ENCODE measurements at regions not wholly inside any gene's neighbourhood (a gene's known extent, or its start where the extent isn't known, plus 50 kb on each side); places are given as distances from the start of the nearest gene placed in this dataset.

DNA sequence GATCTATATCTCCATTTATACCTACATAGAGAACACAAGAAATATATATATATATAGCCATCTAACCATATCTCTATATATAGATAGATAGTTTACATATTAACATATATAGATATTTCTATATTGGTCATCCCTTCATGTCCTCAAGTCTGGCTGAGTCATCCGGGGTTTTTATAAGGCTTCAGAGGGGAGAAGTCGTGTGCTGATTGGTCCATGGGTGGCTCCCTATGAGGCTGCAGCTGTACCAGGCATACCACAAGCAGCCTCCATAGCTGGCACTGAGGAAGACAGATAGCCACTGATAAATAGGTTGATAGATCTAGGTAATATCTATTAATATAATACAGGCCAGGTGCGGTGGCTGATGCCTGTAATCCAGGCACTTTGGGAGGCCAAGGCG, 618.3 kb upstream of the SETBP1 start:
- no peaks in the 10 kb centered on the region for H3K27me3 ChIP-seq (ENCODE audit: control insufficient read depth, insufficient read depth, low read length)
- no peak for DNase-seq (ENCODE audit: low read depth in 2 of 2)
- H3K27ac ChIP-seq (ENCODE audit: insufficient read depth, low read length): no peak overlapping the region
- no peak for TF ChIP-seq EZH2 (IDR thresholded peaks at IDR 0.05; ENCODE audit: low read length, missing control alignments)
- TF ChIP-seq, protein P1, sequence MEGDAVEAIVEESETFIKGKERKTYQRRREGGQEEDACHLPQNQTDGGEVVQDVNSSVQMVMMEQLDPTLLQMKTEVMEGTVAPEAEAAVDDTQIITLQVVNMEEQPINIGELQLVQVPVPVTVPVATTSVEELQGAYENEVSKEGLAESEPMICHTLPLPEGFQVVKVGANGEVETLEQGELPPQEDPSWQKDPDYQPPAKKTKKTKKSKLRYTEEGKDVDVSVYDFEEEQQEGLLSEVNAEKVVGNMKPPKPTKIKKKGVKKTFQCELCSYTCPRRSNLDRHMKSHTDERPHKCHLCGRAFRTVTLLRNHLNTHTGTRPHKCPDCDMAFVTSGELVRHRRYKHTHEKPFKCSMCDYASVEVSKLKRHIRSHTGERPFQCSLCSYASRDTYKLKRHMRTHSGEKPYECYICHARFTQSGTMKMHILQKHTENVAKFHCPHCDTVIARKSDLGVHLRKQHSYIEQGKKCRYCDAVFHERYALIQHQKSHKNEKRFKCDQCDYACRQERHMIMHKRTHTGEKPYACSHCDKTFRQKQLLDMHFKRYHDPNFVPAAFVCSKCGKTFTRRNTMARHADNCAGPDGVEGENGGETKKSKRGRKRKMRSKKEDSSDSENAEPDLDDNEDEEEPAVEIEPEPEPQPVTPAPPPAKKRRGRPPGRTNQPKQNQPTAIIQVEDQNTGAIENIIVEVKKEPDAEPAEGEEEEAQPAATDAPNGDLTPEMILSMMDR (conservative IDR thresholded peaks at IDR 0.05 in 1 of 2, IDR thresholded peaks at IDR 0.05 in 1 of 2; ENCODE audit: low read depth in 1 of 2, low read length in 2 of 2): no peak
- H2AFZ ChIP-seq (ENCODE audit: low read length): no peak overlapping the region
- H3K9ac ChIP-seq (ENCODE audit: insufficient read depth, low read length): no peak overlapping the region
- no peaks in the 10 kb centered on the region for H3K4me1 ChIP-seq (ENCODE audit: control insufficient read depth, extremely low read depth, insufficient read depth, low read length)
- H3K4me2 ChIP-seq (ENCODE audit: extremely low read depth, insufficient read depth, low read length): no peak overlapping the region
- H4K20me1 ChIP-seq (ENCODE audit: control insufficient read depth, extremely low read depth, insufficient read depth, low read length): no peaks in the 10 kb centered on the region
- no peaks in the 10 kb centered on the region for H3K79me2 ChIP-seq (ENCODE audit: control insufficient read depth, insufficient read depth, low read length)
- H3K9me3 ChIP-seq (ENCODE audit: control insufficient read depth, insufficient read depth, low read depth, low read length): no peaks in the 10 kb centered on the region
- no peak overlapping the region for H3K4me3 ChIP-seq (replicated peaks in 1 of 4; ENCODE audit: control extremely low read depth in 1 of 4, insufficient read depth in 1 of 4, low read depth in 3 of 4, low read length in 4 of 4)
- no peaks in the 10 kb centered on the region for H3K36me3 ChIP-seq (ENCODE audit: control insufficient read depth, insufficient read depth, low read length)

DNA sequence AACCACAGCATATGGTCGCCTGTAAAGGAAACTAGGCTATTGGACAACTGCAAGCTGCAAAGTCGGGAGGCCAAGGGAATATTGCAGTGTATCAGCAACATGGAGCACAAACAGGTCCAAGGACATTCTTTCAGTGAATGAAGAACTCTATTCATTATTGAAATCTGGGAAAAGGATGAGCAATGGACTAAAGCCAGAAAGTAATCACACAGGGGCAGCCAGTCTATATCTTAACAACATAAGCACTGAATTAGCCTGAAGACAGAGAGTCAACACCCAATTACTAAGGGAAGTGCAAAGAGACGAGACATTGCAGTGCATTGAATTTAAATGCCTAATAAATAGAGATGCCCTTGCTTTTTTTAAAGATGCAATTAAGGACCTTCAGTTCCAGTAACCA, 615.5 kb upstream of the SETBP1 start:
- no peaks in the 10 kb centered on the region for H3K9me3 ChIP-seq (ENCODE audit: control insufficient read depth, insufficient read depth, low read depth, low read length)
- TF ChIP-seq EZH2 (IDR thresholded peaks at IDR 0.05; ENCODE audit: low read length, missing control alignments): no peak
- TF ChIP-seq, protein P1 (conservative IDR thresholded peaks at IDR 0.05 in 1 of 2, IDR thresholded peaks at IDR 0.05 in 1 of 2; ENCODE audit: low read depth in 1 of 2, low read length in 2 of 2): no peak
- H3K36me3 ChIP-seq (ENCODE audit: control insufficient read depth, insufficient read depth, low read length): no peaks in the 10 kb centered on the region
- no peaks in the 10 kb centered on the region for H3K79me2 ChIP-seq (ENCODE audit: control insufficient read depth, insufficient read depth, low read length)
- no peak overlapping the region for H3K4me3 ChIP-seq (replicated peaks in 1 of 4; ENCODE audit: control extremely low read depth in 1 of 4, insufficient read depth in 1 of 4, low read depth in 3 of 4, low read length in 4 of 4)
- H3K27me3 ChIP-seq (ENCODE audit: control insufficient read depth, insufficient read depth, low read length): no peaks in the 10 kb centered on the region
- no peak overlapping the region for H3K27ac ChIP-seq (ENCODE audit: insufficient read depth, low read length)
- no peak overlapping the region for H2AFZ ChIP-seq (ENCODE audit: low read length)
- no peak for DNase-seq (ENCODE audit: low read depth in 2 of 2)
- H3K9ac ChIP-seq (ENCODE audit: insufficient read depth, low read length): no peak overlapping the region
- no peaks in the 10 kb centered on the region for H3K4me1 ChIP-seq (ENCODE audit: control insufficient read depth, extremely low read depth, insufficient read depth, low read length)
- no peaks in the 10 kb centered on the region for H4K20me1 ChIP-seq (ENCODE audit: control insufficient read depth, extremely low read depth, insufficient read depth, low read length)
- H3K4me2 ChIP-seq (ENCODE audit: extremely low read depth, insufficient read depth, low read length): no peak overlapping the region

DNA sequence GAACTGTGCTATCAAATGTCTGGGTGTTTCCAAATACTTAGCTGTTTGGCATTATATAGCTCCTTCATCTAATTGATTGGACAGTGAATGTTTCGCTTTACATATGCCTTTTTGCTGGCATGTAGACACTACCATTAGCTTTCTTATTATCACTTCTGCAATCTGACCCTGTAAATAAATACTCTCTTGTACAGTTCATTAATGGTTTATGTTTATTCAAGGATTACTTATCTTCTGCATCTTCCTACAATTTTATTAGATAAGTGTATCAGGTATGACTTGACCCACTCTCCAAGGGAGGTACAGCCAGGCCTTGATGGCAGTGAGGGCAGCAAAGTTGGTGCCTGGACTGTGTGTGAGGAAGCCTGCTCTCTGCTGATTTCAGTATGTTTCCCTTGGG, 614.1 kb upstream of the SETBP1 start:
- Histone ChIP-seq H4K20me1 (ENCODE audit: control insufficient read depth, extremely low read depth, insufficient read depth, low read length) (no peaks in the 10 kb centered on the region), H3K4me2 (ENCODE audit: extremely low read depth, insufficient read depth, low read length) (no peak overlapping the region), H3K9ac (ENCODE audit: insufficient read depth, low read length) (no peak overlapping the region), H3K4me3 (replicated peaks in 1 of 4; ENCODE audit: control extremely low read depth in 1 of 4, insufficient read depth in 1 of 4, low read depth in 3 of 4, low read length in 4 of 4) (no peak overlapping the region), H3K27ac (ENCODE audit: insufficient read depth, low read length) (no peak overlapping the region), H3K36me3 (ENCODE audit: control insufficient read depth, insufficient read depth, low read length) (no peaks in the 10 kb centered on the region), H2AFZ (ENCODE audit: low read length) (no peak overlapping the region), H3K4me1 (ENCODE audit: control insufficient read depth, extremely low read depth, insufficient read depth, low read length) (no peaks in the 10 kb centered on the region), H3K79me2 (ENCODE audit: control insufficient read depth, insufficient read depth, low read length) (no peaks in the 10 kb centered on the region), H3K27me3 (ENCODE audit: control insufficient read depth, insufficient read depth, low read length) (no peaks in the 10 kb centered on the region), H3K9me3 (ENCODE audit: control insufficient read depth, insufficient read depth, low read depth, low read length) (no peaks in the 10 kb centered on the region)
- no peak for TF ChIP-seq EZH2 (IDR thresholded peaks at IDR 0.05; ENCODE audit: low read length, missing control alignments)
- TF ChIP-seq, protein P1 (conservative IDR thresholded peaks at IDR 0.05 in 1 of 2, IDR thresholded peaks at IDR 0.05 in 1 of 2; ENCODE audit: low read depth in 1 of 2, low read length in 2 of 2): no peak
- DNase-seq (ENCODE audit: low read depth in 2 of 2): no peak
